Prostate gland (tissue), 2 donors: ENCODE measurements at regions not wholly inside any gene's neighbourhood (a gene's known extent, or its start where the extent isn't known, plus 50 kb on each side); places are given as distances from the start of the nearest gene placed in this dataset.

Source experiments
- CTCF ChIP-seq, 4 experiments: fragments of 200-600 bp in 2 of 4; fragments of 450-650 bp in 2 of 4; sonication (generic) in 2 of 4; IDR thresholded peaks; 1 replicate in 3 of 4; 2 replicates in 1 of 4; pipeline ENCODE4 v1.5.1; 2016 to 2019; ENCODE audit warnings: antibody characterized with exemption in 4 of 4, mild to moderate bottlenecking in 2 of 4, moderate library complexity in 2 of 4
- POLR2A ChIP-seq: fragments of 450-650 bp; IDR thresholded peaks from one replicate; pipeline ENCODE4 v1.6.1; 2016; ENCODE audit warnings: antibody characterized with exemption, mild to moderate bottlenecking
- POLR2AphosphoS5 ChIP-seq: sonication (generic); formaldehyde crosslinking; IDR thresholded peaks from one replicate; pipeline ENCODE4 v1.6.1; 2017; ENCODE audit warnings: antibody characterized with exemption

- TF ChIP-seq CTCF (IDR thresholded peaks at IDR 0.05): no peak
- no peak for TF ChIP-seq POLR2AphosphoS5
- TF ChIP-seq POLR2A: no peak
Measured at GRCh38 chr2:126343136-126343535, 312.8 kb upstream of the GYPC start.
